OCI-LY7 (cell line): ENCODE measurements at regions not wholly inside any gene's neighbourhood (a gene's known extent, or its start where the extent isn't known, plus 50 kb on each side); places are given as distances from the start of the nearest gene placed in this dataset.

Source experiments
- BruUV-seq: library from RNA; stranded (reverse); fragments of 400-500 nt; replicated peaks from 2 replicates; lab custom pipeline; 2021; lab: Mats Ljungman, UMichigan
- CTCF ChIA-PET: fragments of 300-600 bp; sonication (Branson Sonifier 250); formaldehyde crosslinking; loops from one replicate; lab custom pipeline; 2022; ENCODE audit warnings: antibody characterized with exemption; ENCODE audit not compliant: unreplicated experiment; lab: Charles Lee
- POLR2A ChIA-PET: fragments of 300-600 bp; sonication (Branson Sonifier 250); formaldehyde crosslinking; loops from one replicate; lab custom pipeline; 2022; ENCODE audit warnings: antibody characterized with exemption; lab: Charles Lee
- DNase-seq: peaks from one replicate; pipeline ENCODE4 v3.0.0-alpha.2; 2015; ENCODE audit warnings: low spot score
- H2AFZ ChIP-seq: fragments of 200-600 bp; sonication (generic), shearing (Covaris generic); 2 replicates; pipeline ENCODE4 v1.6.1; 2014; ENCODE audit warnings: mild to moderate bottlenecking, antibody characterized with exemption, low read length, moderate library complexity
- H3K27ac ChIP-seq: fragments of 200-600 bp; sonication (generic); 2 replicates; pipeline ENCODE4 v1.5.1; 2014; ENCODE audit warnings: mixed run types, low read depth, mild to moderate bottlenecking, moderate library complexity, low read length, inconsistent platforms; ENCODE audit not compliant: poor library complexity, severe bottlenecking
- H3K36me3 ChIP-seq: fragments of 200-600 bp; sonication (generic); 2 replicates; pipeline ENCODE4 v1.6.1; 2014; ENCODE audit warnings: mild to moderate bottlenecking, antibody characterized with exemption, low read length, moderate library complexity, mixed read lengths; ENCODE audit not compliant: insufficient read depth
- H3K4me1 ChIP-seq: fragments of 200-600 bp; sonication (generic); 2 replicates; pipeline ENCODE4 v1.5.1; 2014; ENCODE audit warnings: mild to moderate bottlenecking, low read length; ENCODE audit not compliant: insufficient read depth, poor library complexity, severe bottlenecking
- H3K4me2 ChIP-seq: fragments of 200-600 bp; sonication (generic); 2 replicates; pipeline ENCODE4 v1.6.1; 2014; ENCODE audit warnings: mild to moderate bottlenecking, low read length
- H3K4me3 ChIP-seq: fragments of 200-600 bp; sonication (generic); 2 replicates; pipeline ENCODE4 v1.5.1; 2014; ENCODE audit warnings: mild to moderate bottlenecking, low read depth, low read length; ENCODE audit not compliant: poor library complexity, severe bottlenecking
- H3K79me2 ChIP-seq: fragments of 200-600 bp; sonication (generic); 2 replicates; pipeline ENCODE4 v1.6.1; 2016; ENCODE audit warnings: low read depth, mild to moderate bottlenecking, low read length, moderate library complexity, mixed read lengths; ENCODE audit not compliant: insufficient read depth
- H3K9me2 ChIP-seq: fragments of 200-600 bp; sonication (generic); 2 replicates; pipeline ENCODE4 v1.6.1; 2016; ENCODE audit warnings: mild to moderate bottlenecking, low read length, mixed read lengths; ENCODE audit not compliant: insufficient read depth
- H3K9me3 ChIP-seq: fragments of 200-600 bp; sonication (generic); 2 replicates; pipeline ENCODE4 v1.6.1; 2014; ENCODE audit warnings: mild to moderate bottlenecking, mixed run types, low read length, mixed read lengths
- H4K20me1 ChIP-seq: fragments of 200-600 bp; sonication (generic); 2 replicates; pipeline ENCODE4 v1.6.1; 2014; ENCODE audit warnings: mild to moderate bottlenecking, antibody characterized with exemption, low read length, moderate library complexity, mixed read lengths; ENCODE audit not compliant: insufficient read depth
- CTCF ChIP-seq: fragments of 200-600 bp; sonication (generic); conservative IDR thresholded peaks from 2 replicates; pipeline ENCODE4 v1.5.1; 2014; ENCODE audit warnings: mild to moderate bottlenecking, antibody characterized with exemption, low read length, moderate library complexity, mixed read lengths
- EZH2phosphoT487 ChIP-seq: fragments of 200-600 bp; sonication (generic); IDR thresholded peaks from 2 replicates; pipeline ENCODE4 v1.6.1; 2018; ENCODE audit warnings: low read depth, borderline replicate concordance, mild to moderate bottlenecking, mixed run types, antibody characterized with exemption, low read length, moderate library complexity, mixed read lengths
- intact Hi-C: fragments of 100-400 bp; cut with micrococcal nuclease; formaldehyde crosslinking; loops from one replicate; pipeline ENCODE4 v1.10.0; 2022; ENCODE audit not compliant: unreplicated experiment

DNA sequence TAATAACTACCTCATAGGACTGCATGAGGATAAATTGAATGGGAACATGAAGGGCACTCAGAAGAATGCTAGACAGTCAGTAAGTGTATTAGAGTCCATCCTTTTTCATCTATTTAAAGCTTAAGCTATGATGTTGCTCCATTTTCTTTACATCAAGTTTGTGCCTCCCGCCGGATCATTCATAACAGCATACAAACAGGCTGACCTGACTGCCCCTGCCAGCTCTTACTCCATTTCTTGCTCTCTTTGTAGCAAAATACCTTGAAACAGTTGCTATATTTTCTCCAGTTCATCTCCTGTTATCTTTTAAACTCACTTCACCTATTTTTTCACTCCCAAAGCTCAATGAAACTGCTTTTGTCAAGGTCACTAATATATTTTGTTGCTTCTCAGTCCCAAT, 315.6 kb upstream of the ALCAM start:
- ChIA-PET POLR2A (interaction anchor here (0.7 kb wide), 1 partner anchor 220 kb away, joined by 3 read pairs; no protein-coding TSS in a partner anchor), CTCF (no interaction called here)
- Histone ChIP-seq H3K79me2 (no peaks in the 10 kb centered on the region), H3K27ac (no peak overlapping the region), H3K4me2 (no peak overlapping the region), H3K36me3 (no peaks in the 10 kb centered on the region), H3K4me1 (no peaks in the 10 kb centered on the region), H4K20me1 (no peaks in the 10 kb centered on the region), H3K4me3 (no peak overlapping the region), H3K9me2 (no peaks in the 10 kb centered on the region), H2AFZ (no peak overlapping the region), H3K9me3 (no peaks in the 10 kb centered on the region)
- intact Hi-C loops: no loop called here
- DNase-seq: no peak
- no TSS peak for BruUV-seq
- TF ChIP-seq CTCF (no peak), EZH2phosphoT487 (no peak)

- no peaks in the 10 kb centered on the region for H3K9me3 ChIP-seq
- ChIA-PET CTCF (no interaction called here), POLR2A (interaction anchor here (0.7 kb wide), 1 partner anchor 55 kb away, joined by 3 read pairs; no protein-coding TSS in a partner anchor)
- H3K9me2 ChIP-seq: no peaks in the 10 kb centered on the region
- H3K4me3 ChIP-seq: no peak overlapping the region
- H3K27ac ChIP-seq: no peak overlapping the region
- no peak overlapping the region for H2AFZ ChIP-seq
- no peak for DNase-seq
- H3K79me2 ChIP-seq: no peaks in the 10 kb centered on the region
- TF ChIP-seq CTCF (no peak), EZH2phosphoT487 (no peak)
- BruUV-seq: no TSS peak
- no peaks in the 10 kb centered on the region for H4K20me1 ChIP-seq
- no peak overlapping the region for H3K4me2 ChIP-seq
- no peaks in the 10 kb centered on the region for H3K4me1 ChIP-seq
- H3K36me3 ChIP-seq: no peaks in the 10 kb centered on the region
- intact Hi-C loops: no loop called here
Measured at GRCh38 chr3:105051972-105052371, 314.7 kb upstream of the ALCAM start.

GRCh38 chr3:105062853-105063252, 303.9 kb upstream of the ALCAM start:
- BruUV-seq: no TSS peak
- no peaks in the 10 kb centered on the region for H3K36me3 ChIP-seq
- DNase-seq: no peak
- H3K9me2 ChIP-seq: no peaks in the 10 kb centered on the region
- POLR2A ChIA-PET: interaction anchor here (0.7 kb wide), 1 partner anchor 78 kb away, joined by 3 read pairs; no protein-coding TSS in a partner anchor
- TF ChIP-seq EZH2phosphoT487 (no peak), CTCF (no peak)
- no peak overlapping the region for H3K4me3 ChIP-seq
- no peaks in the 10 kb centered on the region for H4K20me1 ChIP-seq
- H3K9me3 ChIP-seq: no peaks in the 10 kb centered on the region
- intact Hi-C loops: no loop called here
- H3K27ac ChIP-seq: no peak overlapping the region
- CTCF ChIA-PET: no interaction called here
- no peaks in the 10 kb centered on the region for H3K79me2 ChIP-seq
- H3K4me1 ChIP-seq: no peaks in the 10 kb centered on the region
- no peak overlapping the region for H2AFZ ChIP-seq
- no peak overlapping the region for H3K4me2 ChIP-seq
